ENCODE measurements at regions not wholly inside any gene's neighbourhood (a gene's known extent, or its start where the extent isn't known, plus 50 kb on each side); places are given as distances from the start of the nearest gene placed in this dataset.
"Not testable (repeated sequence)": the region's sequence is repeated elsewhere in the genome, so short reads cannot be mapped to it uniquely, and the experiment has no call there.

DNA sequence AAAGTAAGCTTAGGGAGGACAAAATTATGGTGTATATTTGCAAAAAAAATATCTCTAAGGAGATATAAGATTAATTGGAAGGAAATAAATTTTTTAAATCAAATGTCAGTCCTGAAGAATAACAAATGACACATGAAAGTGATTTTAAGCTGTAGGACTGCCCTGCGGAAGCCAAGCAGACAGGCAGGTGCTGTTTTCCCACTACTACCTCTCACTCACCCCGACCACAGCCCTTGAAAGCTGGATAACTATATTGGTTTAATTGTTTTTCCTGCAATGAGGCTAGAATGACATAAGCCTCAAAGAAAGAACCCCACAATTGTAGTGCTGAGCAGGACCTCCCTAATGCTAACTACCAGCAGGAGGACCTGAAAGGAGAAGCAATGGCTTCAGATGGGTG, 68.6 kb upstream of the VIPR2 start:
- DNase-seq (ENCODE audit: extremely low read depth in 1 of 11, low read depth in 9 of 11, low spot score in 4 of 11) = no peak

- no peak for DNase-seq (ENCODE audit: extremely low read depth in 1 of 11, low read depth in 9 of 11, low spot score in 4 of 11)
These were observed 67.6 kb upstream of the VIPR2 start for GRCh38 chr7:159212226-159212625.

DNA sequence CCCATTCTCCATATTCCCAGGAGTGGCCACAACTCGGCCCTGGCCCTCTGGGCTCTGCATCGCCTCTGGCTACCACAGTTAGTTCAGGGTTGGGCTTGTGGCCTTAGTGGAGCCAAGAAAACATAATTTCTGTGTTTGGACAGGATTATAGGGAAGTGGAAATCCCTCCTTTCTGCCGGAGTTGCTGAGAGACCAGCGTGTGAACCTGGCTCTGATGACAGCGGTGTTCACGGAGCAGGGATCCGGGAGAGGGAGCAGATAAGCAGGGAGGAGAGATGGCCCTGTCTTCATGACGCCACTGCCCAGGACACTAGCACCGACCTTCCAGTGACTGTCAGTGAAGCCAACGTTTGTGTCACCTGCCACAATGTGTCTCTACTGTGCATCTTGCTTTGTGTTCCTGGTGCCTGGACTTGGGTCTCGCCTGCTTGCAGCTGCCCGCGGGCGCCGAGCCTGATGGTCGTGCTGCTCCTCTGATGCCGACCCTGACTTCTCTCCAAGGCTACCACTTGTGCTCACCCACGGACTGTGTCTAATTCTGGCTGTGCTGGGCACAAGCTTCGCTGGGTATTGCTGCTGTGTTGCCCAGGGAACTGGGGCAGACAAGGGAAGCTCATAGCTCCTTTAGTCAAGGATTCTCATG, 67.0 kb upstream of the VIPR2 start:
- DNase-seq (ENCODE audit: extremely low read depth in 1 of 11, low read depth in 9 of 11, low spot score in 4 of 11) = peak in 3 of 11 donors; percentile 17 to 52 (median 48)

GRCh38 chr7:159210581-159211235, 66.0 kb upstream of the VIPR2 start:
- DNase-seq (ENCODE audit: extremely low read depth in 1 of 11, low read depth in 9 of 11, low spot score in 4 of 11) = peak in 4 of 11 donors; percentile 23 to 46 (median 38)

DNA sequence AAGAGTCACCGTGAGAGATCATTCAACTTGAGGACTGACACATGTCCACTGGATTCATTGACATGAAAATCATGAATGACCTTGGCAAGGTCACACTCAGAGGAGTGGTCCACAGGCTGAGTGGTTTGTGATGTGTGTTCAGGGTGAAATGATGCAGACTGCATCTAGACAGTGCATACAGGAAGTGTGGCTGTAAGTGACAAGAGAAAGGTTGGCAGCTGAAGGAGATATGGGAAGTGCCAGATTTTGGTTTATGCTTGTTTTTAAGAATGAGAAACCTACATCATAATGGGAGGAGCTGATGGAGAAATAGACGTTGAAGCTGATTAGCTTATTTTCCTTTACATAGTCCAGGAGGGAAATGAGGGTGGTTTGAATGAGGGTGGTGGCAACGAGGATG, 64.8 kb upstream of the VIPR2 start:
- no peak for DNase-seq (ENCODE audit: extremely low read depth in 1 of 11, low read depth in 9 of 11, low spot score in 4 of 11)

- no peak for DNase-seq (ENCODE audit: extremely low read depth in 1 of 11, low read depth in 9 of 11, low spot score in 4 of 11)
These were observed 63.3 kb upstream of the VIPR2 start for GRCh38 chr7:159207951-159208350.

DNA sequence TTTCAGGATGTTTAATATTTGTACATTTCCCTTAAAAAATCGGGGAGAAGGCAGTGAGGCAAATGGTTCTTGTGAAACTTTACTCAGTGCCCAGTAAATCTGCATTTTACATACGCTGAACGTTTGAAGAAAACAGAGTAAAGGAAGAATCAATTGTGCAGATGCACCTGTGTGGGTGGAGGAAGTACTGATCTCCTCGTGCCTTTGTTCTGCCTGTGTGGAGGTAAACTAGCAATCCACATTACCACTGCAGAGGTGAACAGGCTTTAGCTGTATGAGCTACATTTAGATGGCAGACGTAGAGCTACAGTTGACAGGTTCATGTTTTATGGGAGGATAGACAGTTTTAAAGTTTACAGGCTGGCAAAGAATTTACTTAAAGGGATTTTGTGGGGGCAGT, 62.7 kb upstream of the VIPR2 start:
- no peak for DNase-seq (ENCODE audit: extremely low read depth in 1 of 11, low read depth in 9 of 11, low spot score in 4 of 11)

GRCh38 chr7:159205833-159206232, 61.2 kb upstream of the VIPR2 start:
- no peak for DNase-seq (ENCODE audit: extremely low read depth in 1 of 11, low read depth in 9 of 11, low spot score in 4 of 11)

- no peak for DNase-seq (ENCODE audit: extremely low read depth in 1 of 11, low read depth in 9 of 11, low spot score in 4 of 11)
These were observed 60.0 kb upstream of the VIPR2 start for GRCh38 chr7:159204664-159205063.

DNA sequence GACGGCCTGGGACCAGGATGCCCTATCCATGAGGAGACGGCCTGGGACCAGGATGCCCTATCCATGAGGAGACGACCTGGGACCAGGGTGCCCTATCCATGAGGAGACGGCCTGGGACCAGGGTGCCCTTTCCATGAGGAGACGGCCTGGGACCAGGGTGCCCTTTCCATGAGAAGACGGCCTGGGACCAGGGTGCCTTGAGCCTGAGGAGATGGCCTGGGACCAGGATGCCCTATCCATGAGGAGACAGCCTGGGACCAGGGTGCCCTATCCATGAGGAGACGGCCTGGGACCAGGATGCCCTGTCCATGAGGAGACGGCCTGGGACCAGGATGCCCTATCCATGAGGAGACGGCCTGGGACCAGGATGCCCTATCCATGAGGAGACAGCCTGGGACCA, 58.6 kb upstream of the VIPR2 start:
- DNase-seq (ENCODE audit: extremely low read depth in 1 of 11, low read depth in 9 of 11, low spot score in 4 of 11) = not testable (repeated sequence)

GRCh38 chr7:159201722-159202330, 57.2 kb upstream of the VIPR2 start:
- no peak for DNase-seq (ENCODE audit: extremely low read depth in 1 of 11, low read depth in 9 of 11, low spot score in 4 of 11)

- no peak for DNase-seq (ENCODE audit: extremely low read depth in 1 of 11, low read depth in 9 of 11, low spot score in 4 of 11)
These were observed 55.8 kb upstream of the VIPR2 start for GRCh38 chr7:159200421-159200820.

DNA sequence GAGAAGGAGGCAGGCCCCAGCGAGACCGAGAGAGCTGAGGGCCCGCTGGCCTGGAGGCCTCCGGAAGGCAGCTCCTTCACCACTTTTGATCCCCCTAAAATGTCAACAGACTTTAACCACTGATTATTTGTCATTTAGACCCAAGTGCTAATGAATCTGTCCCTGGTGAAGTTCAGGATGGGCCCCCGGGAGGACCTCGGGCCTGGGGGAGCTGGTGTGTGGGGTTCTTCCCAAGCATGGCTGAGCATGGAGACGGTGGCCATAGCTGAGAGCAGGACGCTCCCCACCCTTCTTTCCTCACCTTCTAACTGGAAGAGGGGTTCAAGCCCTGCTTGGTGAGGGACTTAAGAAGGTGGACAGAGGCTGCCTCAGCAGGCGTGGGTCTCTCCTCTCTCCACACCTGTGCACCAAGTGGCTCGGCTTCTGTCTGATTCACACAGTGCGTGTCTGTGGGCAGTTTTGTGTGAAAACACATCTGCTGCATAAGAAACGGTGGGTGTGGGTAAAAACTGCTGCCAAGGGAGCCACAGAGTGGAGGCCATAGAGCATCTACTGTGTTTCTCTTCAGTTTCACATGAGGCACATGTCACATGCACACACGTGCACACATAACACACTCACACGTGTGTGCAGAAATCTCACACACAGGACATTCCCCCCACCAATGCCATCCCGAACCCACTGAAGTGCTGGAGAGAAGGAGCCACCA, 53.5 kb upstream of the VIPR2 start:
- no peak for DNase-seq (ENCODE audit: extremely low read depth in 1 of 11, low read depth in 9 of 11, low spot score in 4 of 11)

- no peak for DNase-seq (ENCODE audit: extremely low read depth in 1 of 11, low read depth in 9 of 11, low spot score in 4 of 11)
These were observed 52.7 kb upstream of the VIPR2 start for GRCh38 chr7:159197066-159197975.

GRCh38 chr7:159196584-159196983, 51.9 kb upstream of the VIPR2 start:
- no peak for DNase-seq (ENCODE audit: extremely low read depth in 1 of 11, low read depth in 9 of 11, low spot score in 4 of 11)

DNA sequence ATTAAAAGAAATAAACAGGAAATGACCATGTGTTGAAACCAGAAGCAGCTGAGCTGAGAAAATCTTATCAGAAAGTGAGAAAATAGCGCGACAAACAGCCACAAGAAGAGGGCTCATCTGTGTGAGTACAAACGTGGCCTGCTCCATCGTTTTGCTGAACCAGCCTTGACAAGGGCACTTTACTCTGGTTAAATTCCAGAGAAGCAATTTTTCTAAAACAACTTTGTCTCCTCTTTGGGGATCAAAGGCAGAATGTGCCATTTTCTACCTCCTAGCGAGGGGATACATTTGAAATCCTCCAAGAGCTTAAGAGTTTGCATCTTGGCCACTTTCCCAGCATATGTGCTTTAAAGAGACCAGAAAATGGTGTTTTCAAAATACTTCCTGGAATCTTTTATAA, 51.3 kb upstream of the VIPR2 start:
- no peak for DNase-seq (ENCODE audit: extremely low read depth in 1 of 11, low read depth in 9 of 11, low spot score in 4 of 11)
